IMR-90 (cell line): ENCODE measurements at regions not wholly inside any gene's neighbourhood (a gene's known extent, or its start where the extent isn't known, plus 50 kb on each side); places are given as distances from the start of the nearest gene placed in this dataset.

ENCODE experiments used
- ATAC-seq: fragments of 200-7000 bp; cut with Tn5 transposase; 2 replicates; pipeline ENCODE4 v1.9.1; 2020; ENCODE audit warnings: low read depth, mild to moderate bottlenecking, moderate library complexity
- BruUV-seq: library from RNA; stranded (reverse); fragments of 400-500 nt; replicated peaks from 2 replicates; lab custom pipeline; 2021; lab: Mats Ljungman, UMichigan
- CTCF ChIA-PET: fragments of 300-600 bp; formaldehyde crosslinking; extraction: SDS; loops from one replicate; lab custom pipeline; 2021; ENCODE audit warnings: antibody characterized with exemption; lab: Yijun Ruan, JAX
- POLR2A ChIA-PET: fragments of 300-600 bp; sonication (Branson Sonifier 250); formaldehyde crosslinking; loops from one replicate; lab custom pipeline; 2022; ENCODE audit warnings: antibody characterized with exemption; ENCODE audit not compliant: unreplicated experiment; lab: Charles Lee
- DNase-seq: peaks from one replicate; pipeline ENCODE4 v3.0.0; 2013
- H2AFZ ChIP-seq: replicated peaks from 2 replicates; pipeline ENCODE3; 2013; ENCODE audit warnings: low read length, mild to moderate bottlenecking; ENCODE audit not compliant: poor library complexity
- H2AK5ac ChIP-seq: 2 replicates; pipeline ENCODE4 v1.6.1; 2013; ENCODE audit warnings: low read depth, low read length, inconsistent platforms
- H2AK9ac ChIP-seq: replicated peaks from 2 replicates; pipeline ENCODE3; 2013; ENCODE audit warnings: mild to moderate bottlenecking, low read depth, low read length, moderate library complexity; ENCODE audit not compliant: poor library complexity
- H2BK120ac ChIP-seq: 2 replicates; pipeline ENCODE4 v1.6.1; 2013; ENCODE audit warnings: low read depth, low read length, inconsistent platforms
- H2BK15ac ChIP-seq: 3 replicates; pipeline ENCODE4 v1.6.1; 2013; ENCODE audit warnings: low read depth, low read length, inconsistent platforms
- H2BK20ac ChIP-seq: 2 replicates; pipeline ENCODE4 v1.6.1; 2013; ENCODE audit warnings: low read depth, mild to moderate bottlenecking, inconsistent platforms, low read length, moderate library complexity
- H2BK5ac ChIP-seq: 2 replicates; pipeline ENCODE4 v1.6.1; 2013; ENCODE audit warnings: mild to moderate bottlenecking, low read depth, low read length, inconsistent platforms; ENCODE audit not compliant: poor library complexity, severe bottlenecking
- H3K14ac ChIP-seq: replicated peaks from 2 replicates; pipeline ENCODE4 v1.6.1; 2013; ENCODE audit warnings: low read depth, low read length, inconsistent platforms
- H3K18ac ChIP-seq: 2 replicates; pipeline ENCODE4 v1.6.1; 2013; ENCODE audit warnings: low read depth, low read length, control low read depth
- H3K23ac ChIP-seq: 2 replicates; pipeline ENCODE4 v1.6.1; 2013; ENCODE audit warnings: low read depth, low read length, inconsistent platforms
- H3K27ac ChIP-seq: 2 replicates; pipeline ENCODE4 v1.5.1; 2013; ENCODE audit warnings: mild to moderate bottlenecking, control low read depth, low read length; ENCODE audit not compliant: insufficient read depth
- H3K27me3 ChIP-seq: 2 replicates; pipeline ENCODE4 v1.6.1; 2013; ENCODE audit warnings: low read length; ENCODE audit not compliant: control insufficient read depth, insufficient read depth
- H3K36me3 ChIP-seq: 2 replicates; pipeline ENCODE4 v1.6.1; 2013; ENCODE audit warnings: low read length, mixed read lengths; ENCODE audit not compliant: control insufficient read depth, insufficient read depth
- H3K4ac ChIP-seq: 2 replicates; pipeline ENCODE4 v1.6.1; 2013; ENCODE audit warnings: low read depth, low read length, inconsistent platforms
- H3K4me1 ChIP-seq: 2 replicates; pipeline ENCODE4 v1.6.1; 2013; ENCODE audit warnings: low read length, mixed read lengths; ENCODE audit not compliant: control insufficient read depth, insufficient read depth
- H3K4me2 ChIP-seq: 2 replicates; pipeline ENCODE4 v1.6.1; 2013; ENCODE audit warnings: low read depth, mild to moderate bottlenecking, control low read depth, low read length, moderate library complexity
- H3K4me3 ChIP-seq: 2 replicates; pipeline ENCODE4 v1.5.1; 2013; ENCODE audit warnings: low read depth, mild to moderate bottlenecking, control low read depth, low read length, moderate library complexity; ENCODE audit not compliant: insufficient read depth
- H3K56ac ChIP-seq: 2 replicates; pipeline ENCODE4 v1.6.1; 2013; ENCODE audit warnings: low read length, inconsistent platforms; ENCODE audit not compliant: insufficient read depth; ENCODE audit errors: extremely low read depth
- H3K79me1 ChIP-seq, 2 experiments: 2 replicates each; pipeline ENCODE4 v1.6.1; 2013; ENCODE audit warnings: low read length in 2 of 2, inconsistent platforms in 1 of 2, low read depth in 1 of 2
- H3K9ac ChIP-seq: 2 replicates; pipeline ENCODE4 v1.6.1; 2013; ENCODE audit warnings: low read depth, low read length, control low read depth
- H3K9me1 ChIP-seq: 2 replicates; pipeline ENCODE4 v1.6.1; 2013; ENCODE audit warnings: low read length, inconsistent platforms; ENCODE audit not compliant: insufficient read depth
- H3K9me3 ChIP-seq: 2 replicates; pipeline ENCODE4 v1.6.1; 2013; ENCODE audit warnings: low read length; ENCODE audit not compliant: control insufficient read depth, insufficient read depth
- H4K20me1 ChIP-seq: 2 replicates; pipeline ENCODE4 v1.6.1; 2013; ENCODE audit warnings: low read length, inconsistent platforms; ENCODE audit not compliant: insufficient read depth
- H4K5ac ChIP-seq: 2 replicates; pipeline ENCODE4 v1.6.1; 2013; ENCODE audit warnings: mild to moderate bottlenecking, low read depth, low read length, control low read depth
- H4K8ac ChIP-seq, 2 experiments: 2 replicates each; pipeline ENCODE4 v1.6.1; 2013; ENCODE audit warnings: low read depth in 2 of 2, low read length in 2 of 2, control low read depth in 1 of 2, inconsistent platforms in 1 of 2
- H4K91ac ChIP-seq: 2 replicates; pipeline ENCODE4 v1.6.1; 2013; ENCODE audit warnings: low read depth, low read length, inconsistent platforms; ENCODE audit not compliant: insufficient read depth
- BHLHE40 ChIP-seq: fragments of 150-350 bp; IDR thresholded peaks from 2 replicates; pipeline ENCODE4 v1.6.1; 2016; ENCODE audit warnings: mild to moderate bottlenecking, low read depth, low read length
- CEBPB ChIP-seq: IDR thresholded peaks from 2 replicates; pipeline ENCODE4 v1.6.1; 2012; ENCODE audit warnings: low read depth, low read length, improper control_type of control experiment
- MXI1 ChIP-seq: IDR thresholded peaks from 2 replicates; pipeline ENCODE4 v1.6.1; 2012; ENCODE audit warnings: low read depth, mild to moderate bottlenecking, low read length, moderate library complexity, borderline replicate concordance
- WGBS, 2 experiments: methylation state at CpG; one replicate each; pipeline versions ENCODE4 v1.1.5 to v1.1.7; 2013; ENCODE audit warnings: missing lambda C conversion rate in 2 of 2; ENCODE audit not compliant: insufficient read length in 1 of 2; ENCODE audit errors: extremely low coverage in 2 of 2; 5-methylcytosine and 5-hydroxymethylcytosine counted together
- dilution Hi-C: fragments of 300-500 bp; cut with HindIII; formaldehyde crosslinking; loops from one replicate; pipeline ENCODE4 v1.14.3; 2018; ENCODE audit warnings: low sequenced_read_pairs; ENCODE audit not compliant: unreplicated experiment
- in situ Hi-C: fragments of 300-500 bp; cut with MboI; formaldehyde crosslinking; loops from 3 replicates; pipeline ENCODE4 v1.14.3; 2019; ENCODE audit warnings: low sequenced_read_pairs, inconsistent platforms, mixed read lengths
- intact Hi-C: fragments of 100-400 bp; cut with micrococcal nuclease; formaldehyde crosslinking; loops from 2 replicates; pipeline ENCODE4 v1.10.0; 2022
- TF ChIP-seq, protein P1 (sequence below): fragments of 150-350 bp; IDR thresholded peaks from 2 replicates; pipeline ENCODE4 v1.6.1; 2016; ENCODE audit warnings: low read depth, mild to moderate bottlenecking, low read length, moderate library complexity, borderline replicate concordance

DNA sequence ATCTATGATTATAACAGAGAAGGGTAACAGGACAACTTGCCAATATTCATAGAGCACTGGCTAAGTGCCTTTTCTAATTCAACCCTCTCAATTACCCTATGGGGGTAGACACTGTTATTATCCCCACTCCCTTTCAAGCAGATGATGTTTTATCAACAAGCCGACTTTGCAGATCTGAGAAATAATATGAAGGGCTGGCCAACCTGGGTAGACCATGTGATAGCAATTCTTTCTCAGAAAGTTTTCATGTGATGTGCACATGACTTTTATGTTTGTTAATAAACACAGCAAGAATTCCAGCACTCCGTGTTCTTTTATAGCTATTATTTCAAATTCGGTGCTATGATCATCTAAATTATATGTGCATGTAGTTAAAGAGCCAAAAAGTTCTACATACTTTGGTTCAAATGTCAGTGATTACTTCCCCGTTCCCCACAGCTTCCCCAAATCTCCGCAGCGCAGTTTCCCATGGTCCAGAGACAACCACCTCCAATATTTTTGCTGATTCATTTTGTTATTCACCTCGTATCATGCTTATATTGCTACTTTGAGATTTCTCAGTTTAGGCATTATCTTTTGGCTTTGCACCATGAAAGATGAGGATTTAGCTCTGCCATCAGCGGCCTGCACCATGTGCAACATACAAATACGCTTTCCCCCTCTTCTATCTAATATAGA is 96.7 kb upstream of the GADD45A start:
- H3K4me1 ChIP-seq, result peaks cover 1% of the 10 kb centered on the region; the same call in 1 of the 2 replicates
- H4K20me1 ChIP-seq, result no peaks in the 10 kb centered on the region
- H3K14ac ChIP-seq, result no peak overlapping the region
- in situ Hi-C loops, result no loop called here
- H3K23ac ChIP-seq, result no peak overlapping the region
- intact Hi-C loops, result no loop called here
- no peak overlapping the region for H4K8ac ChIP-seq
- H2BK120ac ChIP-seq, result no peak overlapping the region
- no peak overlapping the region for H2AFZ ChIP-seq
- H4K5ac ChIP-seq, result no peak overlapping the region
- H3K27me3 ChIP-seq, result no peaks in the 10 kb centered on the region; the same call in 1 of the 2 replicates
- H4K91ac ChIP-seq, result no peak overlapping the region
- H3K36me3 ChIP-seq, result no peaks in the 10 kb centered on the region
- H2BK20ac ChIP-seq, result no peak overlapping the region
- no peak overlapping the region for H3K56ac ChIP-seq
- no peak overlapping the region for H3K4me2 ChIP-seq
- POLR2A ChIA-PET, result no interaction called here
- DNase-seq (no peak), ATAC-seq (no peak)
- no peaks in the 10 kb centered on the region for H3K9me3 ChIP-seq
- H3K9ac ChIP-seq, result no peak overlapping the region
- H3K79me1 ChIP-seq, result no peaks in the 10 kb centered on the region
- no peak overlapping the region for H3K4ac ChIP-seq
- H2AK9ac ChIP-seq, result no peak overlapping the region
- no peak overlapping the region for H2AK5ac ChIP-seq
- CTCF ChIA-PET, result no interaction called here
- no peak overlapping the region for H3K4me3 ChIP-seq
- TF ChIP-seq CEBPB, result no peak
- TF ChIP-seq, protein P1, sequence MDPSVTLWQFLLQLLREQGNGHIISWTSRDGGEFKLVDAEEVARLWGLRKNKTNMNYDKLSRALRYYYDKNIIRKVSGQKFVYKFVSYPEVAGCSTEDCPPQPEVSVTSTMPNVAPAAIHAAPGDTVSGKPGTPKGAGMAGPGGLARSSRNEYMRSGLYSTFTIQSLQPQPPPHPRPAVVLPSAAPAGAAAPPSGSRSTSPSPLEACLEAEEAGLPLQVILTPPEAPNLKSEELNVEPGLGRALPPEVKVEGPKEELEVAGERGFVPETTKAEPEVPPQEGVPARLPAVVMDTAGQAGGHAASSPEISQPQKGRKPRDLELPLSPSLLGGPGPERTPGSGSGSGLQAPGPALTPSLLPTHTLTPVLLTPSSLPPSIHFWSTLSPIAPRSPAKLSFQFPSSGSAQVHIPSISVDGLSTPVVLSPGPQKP, result no peak
- TF ChIP-seq MXI1, result no peak
- TF ChIP-seq BHLHE40, result no peak
- H3K27ac ChIP-seq, result no peak overlapping the region
- dilution Hi-C loops, result no loop called here
- no peaks in the 10 kb centered on the region for H3K9me1 ChIP-seq
- H3K18ac ChIP-seq, result no peak overlapping the region
- no peak overlapping the region for H2BK15ac ChIP-seq
- BruUV-seq, result no TSS peak
- H2BK5ac ChIP-seq, result no peak overlapping the region
- WGBS, 2 experiments, result 61% methylated on average over 3 of the region's 9 CpGs; no CpG with 5 or more reads in 1 of the 2 experiments
